ENCODE measurements at regions not wholly inside any gene's neighbourhood (a gene's known extent, or its start where the extent isn't known, plus 50 kb on each side); places are given as distances from the start of the nearest gene placed in this dataset.
"Not testable (repeated sequence)": the region's sequence is repeated elsewhere in the genome, so short reads cannot be mapped to it uniquely, and the experiment has no call there.

- H3K4me3 ChIP-seq (ENCODE audit: low read length); H3K36me3 ChIP-seq (ENCODE audit: insufficient read depth, low read length); H2AFZ ChIP-seq (ENCODE audit: low read depth, low read length); H3K27me3 ChIP-seq (ENCODE audit: insufficient read depth, low read length); H3K4me1 ChIP-seq (ENCODE audit: insufficient read depth, low read length); H3K9me3 ChIP-seq (ENCODE audit: low read length): not testable (repeated sequence)
Observed at GRCh38 chr12:97656548-97656947, 193.9 kb downstream of the RMST start.

GRCh38 chr12:97659117-97659880, 196.7 kb downstream of the RMST start:
- Histone ChIP-seq H3K4me3 (ENCODE audit: low read length) (no peak overlapping the region), H3K36me3 (ENCODE audit: insufficient read depth, low read length) (no peaks in the 10 kb centered on the region), H3K9me3 (ENCODE audit: low read length) (peaks cover 3% of the 10 kb centered on the region), H3K27me3 (ENCODE audit: insufficient read depth, low read length) (no peaks in the 10 kb centered on the region), H2AFZ (ENCODE audit: low read depth, low read length) (no peak overlapping the region), H3K4me1 (ENCODE audit: insufficient read depth, low read length) (no peaks in the 10 kb centered on the region)

GRCh38 chr12:97666263-97666662, 203.7 kb downstream of the RMST start:
- Histone ChIP-seq H3K4me1 (ENCODE audit: insufficient read depth, low read length) (no peaks in the 10 kb centered on the region), H3K27me3 (ENCODE audit: insufficient read depth, low read length) (no peaks in the 10 kb centered on the region), H3K4me3 (ENCODE audit: low read length) (no peak overlapping the region)

GRCh38 chr12:97672870-97673269, 210.3 kb downstream of the RMST start:
- no peaks in the 10 kb centered on the region for H3K36me3 ChIP-seq (ENCODE audit: insufficient read depth, low read length)
- no peaks in the 10 kb centered on the region for H3K4me1 ChIP-seq (ENCODE audit: insufficient read depth, low read length)

More at GRCh38 chr12:97666263-97666662, 203.7 kb downstream of the RMST start:
- Histone ChIP-seq H2AFZ (ENCODE audit: low read depth, low read length) (no peak overlapping the region), H3K9me3 (ENCODE audit: low read length) (peaks cover 3% of the 10 kb centered on the region), H3K36me3 (ENCODE audit: insufficient read depth, low read length) (no peaks in the 10 kb centered on the region)

GRCh38 chr12:97680751-97681150, 218.1 kb downstream of the RMST start:
- H2AFZ ChIP-seq (ENCODE audit: low read depth, low read length), result no peak overlapping the region
- no peaks in the 10 kb centered on the region for H3K4me1 ChIP-seq (ENCODE audit: insufficient read depth, low read length)
- H3K36me3 ChIP-seq (ENCODE audit: insufficient read depth, low read length), result no peaks in the 10 kb centered on the region
- no peaks in the 10 kb centered on the region for H3K27me3 ChIP-seq (ENCODE audit: insufficient read depth, low read length)
- H3K9me3 ChIP-seq (ENCODE audit: low read length), result no peaks in the 10 kb centered on the region
- H3K4me3 ChIP-seq (ENCODE audit: low read length), result no peak overlapping the region

More at GRCh38 chr12:97672870-97673269, 210.3 kb downstream of the RMST start:
- Histone ChIP-seq H2AFZ (ENCODE audit: low read depth, low read length) (no peak overlapping the region), H3K27me3 (ENCODE audit: insufficient read depth, low read length) (no peaks in the 10 kb centered on the region), H3K4me3 (ENCODE audit: low read length) (no peak overlapping the region), H3K9me3 (ENCODE audit: low read length) (no peaks in the 10 kb centered on the region)

GRCh38 chr12:97681612-97682504, 219.3 kb downstream of the RMST start:
- Histone ChIP-seq H3K4me1 (ENCODE audit: insufficient read depth, low read length) (no peaks in the 10 kb centered on the region), H3K4me3 (ENCODE audit: low read length) (no peak overlapping the region), H3K27me3 (ENCODE audit: insufficient read depth, low read length) (no peaks in the 10 kb centered on the region), H3K9me3 (ENCODE audit: low read length) (no peaks in the 10 kb centered on the region), H3K36me3 (ENCODE audit: insufficient read depth, low read length) (no peaks in the 10 kb centered on the region), H2AFZ (ENCODE audit: low read depth, low read length) (no peak overlapping the region)

GRCh38 chr12:97685360-97685759, 222.8 kb downstream of the RMST start:
- Histone ChIP-seq H3K4me1 (ENCODE audit: insufficient read depth, low read length) (no peaks in the 10 kb centered on the region), H3K36me3 (ENCODE audit: insufficient read depth, low read length) (no peaks in the 10 kb centered on the region), H3K4me3 (ENCODE audit: low read length) (no peak overlapping the region), H3K9me3 (ENCODE audit: low read length) (no peaks in the 10 kb centered on the region), H3K27me3 (ENCODE audit: insufficient read depth, low read length) (no peaks in the 10 kb centered on the region), H2AFZ (ENCODE audit: low read depth, low read length) (no peak overlapping the region)

- no peaks in the 10 kb centered on the region for H3K36me3 ChIP-seq (ENCODE audit: insufficient read depth, low read length)
- no peaks in the 10 kb centered on the region for H3K4me1 ChIP-seq (ENCODE audit: insufficient read depth, low read length)
- no peak overlapping the region for H3K4me3 ChIP-seq (ENCODE audit: low read length)
- peaks cover 5% of the 10 kb centered on the region for H3K27me3 ChIP-seq (ENCODE audit: insufficient read depth, low read length)
- no peak overlapping the region for H2AFZ ChIP-seq (ENCODE audit: low read depth, low read length)
- H3K9me3 ChIP-seq (ENCODE audit: low read length), result no peaks in the 10 kb centered on the region
Observed at GRCh38 chr12:97701901-97702300, 239.3 kb downstream of the RMST start.

- H3K4me1 ChIP-seq (ENCODE audit: insufficient read depth, low read length), result peaks cover 10% of the 10 kb centered on the region
- no peaks in the 10 kb centered on the region for H3K36me3 ChIP-seq (ENCODE audit: insufficient read depth, low read length)
- H3K27me3 ChIP-seq (ENCODE audit: insufficient read depth, low read length), result no peaks in the 10 kb centered on the region
- no peak overlapping the region for H2AFZ ChIP-seq (ENCODE audit: low read depth, low read length)
- H3K9me3 ChIP-seq (ENCODE audit: low read length), result no peaks in the 10 kb centered on the region
- H3K4me3 ChIP-seq (ENCODE audit: low read length), result no peak overlapping the region
Observed at GRCh38 chr12:97711392-97711791, 248.8 kb downstream of the RMST start.

- Histone ChIP-seq H2AFZ (ENCODE audit: low read depth, low read length) (no peak overlapping the region), H3K27me3 (ENCODE audit: insufficient read depth, low read length) (no peaks in the 10 kb centered on the region), H3K4me1 (ENCODE audit: insufficient read depth, low read length) (peaks cover 10% of the 10 kb centered on the region), H3K9me3 (ENCODE audit: low read length) (no peaks in the 10 kb centered on the region), H3K4me3 (ENCODE audit: low read length) (no peak overlapping the region), H3K36me3 (ENCODE audit: insufficient read depth, low read length) (no peaks in the 10 kb centered on the region)
Observed at GRCh38 chr12:97713270-97713669, 250.7 kb downstream of the RMST start.

GRCh38 chr12:97714107-97714563, 251.5 kb downstream of the RMST start:
- H3K27me3 ChIP-seq (ENCODE audit: insufficient read depth, low read length), result no peaks in the 10 kb centered on the region
- no peaks in the 10 kb centered on the region for H3K9me3 ChIP-seq (ENCODE audit: low read length)
- no peak overlapping the region for H3K4me3 ChIP-seq (ENCODE audit: low read length)

GRCh38 chr12:97716356-97716755, 253.8 kb downstream of the RMST start:
- no peaks in the 10 kb centered on the region for H3K36me3 ChIP-seq (ENCODE audit: insufficient read depth, low read length)
- H2AFZ ChIP-seq (ENCODE audit: low read depth, low read length), result no peak overlapping the region
- no peaks in the 10 kb centered on the region for H3K9me3 ChIP-seq (ENCODE audit: low read length)
- no peak overlapping the region for H3K4me3 ChIP-seq (ENCODE audit: low read length)
- H3K27me3 ChIP-seq (ENCODE audit: insufficient read depth, low read length), result no peaks in the 10 kb centered on the region
- H3K4me1 ChIP-seq (ENCODE audit: insufficient read depth, low read length), result peaks cover 10% of the 10 kb centered on the region

More at GRCh38 chr12:97714107-97714563, 251.5 kb downstream of the RMST start:
- H3K4me1 ChIP-seq (ENCODE audit: insufficient read depth, low read length), result peaks cover 10% of the 10 kb centered on the region
- H2AFZ ChIP-seq (ENCODE audit: low read depth, low read length), result no peak overlapping the region
- H3K36me3 ChIP-seq (ENCODE audit: insufficient read depth, low read length), result no peaks in the 10 kb centered on the region

- not testable (repeated sequence) for H3K4me3 ChIP-seq (ENCODE audit: low read length)
Observed at GRCh38 chr12:97723801-97724200, 261.2 kb downstream of the RMST start.

More at GRCh38 chr12:97723801-97724200, 261.2 kb downstream of the RMST start:
- H3K36me3 ChIP-seq (ENCODE audit: insufficient read depth, low read length); H3K27me3 ChIP-seq (ENCODE audit: insufficient read depth, low read length); H3K9me3 ChIP-seq (ENCODE audit: low read length); H3K4me1 ChIP-seq (ENCODE audit: insufficient read depth, low read length); H2AFZ ChIP-seq (ENCODE audit: low read depth, low read length): not testable (repeated sequence)
